GM21381 (cell line): ENCODE measurements at regions not wholly inside any gene's neighbourhood (a gene's known extent, or its start where the extent isn't known, plus 50 kb on each side); places are given as distances from the start of the nearest gene placed in this dataset.

Experiments used
- ATAC-seq: cut with Tn5 transposase; IDR thresholded peaks from one replicate; pipeline ENCODE4 v1.9.1; 2021; ENCODE audit warnings: mild to moderate bottlenecking, moderate library complexity; ENCODE audit not compliant: unreplicated experiment

- ATAC-seq, result no peak
Observed at GRCh38 chr22:49660321-49660720, 167.4 kb downstream of the BRD1 start.

DNA sequence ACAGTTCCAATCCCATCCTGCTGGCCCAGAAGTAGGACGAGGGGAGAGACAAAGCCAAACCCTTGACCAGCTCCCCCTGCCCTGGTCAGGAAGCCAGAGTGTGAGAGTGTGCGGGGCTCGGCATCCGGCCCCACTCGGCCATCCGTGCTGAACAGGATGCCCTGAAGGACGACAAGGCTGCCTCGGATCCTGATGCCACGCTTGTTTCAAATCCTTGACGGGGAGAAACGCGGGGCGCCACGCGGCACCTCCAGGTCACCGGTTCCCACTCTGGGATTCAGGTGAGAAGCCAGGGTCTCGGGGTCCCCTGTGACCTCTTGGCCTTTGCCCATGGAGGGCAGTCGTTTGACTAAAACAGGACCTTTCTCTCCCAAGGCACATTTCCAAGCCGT lies 167.8 kb downstream of the BRD1 start:
- no peak for ATAC-seq

DNA sequence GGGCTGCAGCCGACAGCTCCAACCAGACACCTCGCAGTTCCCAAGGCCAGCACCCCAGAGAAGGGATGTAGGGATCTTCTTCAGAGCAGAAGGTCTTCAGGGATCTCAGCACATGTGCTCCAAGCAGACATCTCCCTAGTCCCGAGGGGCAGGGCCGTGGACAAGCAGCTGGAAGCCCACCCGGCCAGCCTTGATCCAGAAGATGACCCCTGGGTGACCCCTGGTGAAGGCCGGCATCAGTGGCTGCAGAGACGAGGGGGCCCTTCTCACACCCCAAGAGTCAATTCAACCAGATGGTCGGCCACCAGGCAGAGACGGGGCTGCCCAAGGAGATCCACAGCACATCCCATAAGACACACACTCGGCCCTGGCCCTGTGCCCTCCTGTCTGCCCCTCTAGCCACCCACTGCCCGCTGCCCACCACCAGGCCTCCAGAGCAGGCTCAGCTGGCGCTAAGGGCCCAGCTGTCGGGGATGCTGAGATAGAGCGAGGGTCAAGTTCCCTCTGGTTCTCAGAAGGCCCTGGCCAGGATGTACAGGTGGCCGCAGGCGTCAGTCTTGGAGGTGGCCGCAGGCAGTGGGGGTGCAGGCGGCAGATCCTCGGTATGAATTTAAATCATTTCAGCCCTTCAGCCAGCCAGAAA lies 168.3 kb downstream of the BRD1 start:
- no peak for ATAC-seq

- no peak for ATAC-seq
Observed at GRCh38 chr22:49658902-49659280, 168.8 kb downstream of the BRD1 start.

- ATAC-seq, result no peak
Observed at GRCh38 chr22:49657974-49658590, 169.6 kb downstream of the BRD1 start.

DNA sequence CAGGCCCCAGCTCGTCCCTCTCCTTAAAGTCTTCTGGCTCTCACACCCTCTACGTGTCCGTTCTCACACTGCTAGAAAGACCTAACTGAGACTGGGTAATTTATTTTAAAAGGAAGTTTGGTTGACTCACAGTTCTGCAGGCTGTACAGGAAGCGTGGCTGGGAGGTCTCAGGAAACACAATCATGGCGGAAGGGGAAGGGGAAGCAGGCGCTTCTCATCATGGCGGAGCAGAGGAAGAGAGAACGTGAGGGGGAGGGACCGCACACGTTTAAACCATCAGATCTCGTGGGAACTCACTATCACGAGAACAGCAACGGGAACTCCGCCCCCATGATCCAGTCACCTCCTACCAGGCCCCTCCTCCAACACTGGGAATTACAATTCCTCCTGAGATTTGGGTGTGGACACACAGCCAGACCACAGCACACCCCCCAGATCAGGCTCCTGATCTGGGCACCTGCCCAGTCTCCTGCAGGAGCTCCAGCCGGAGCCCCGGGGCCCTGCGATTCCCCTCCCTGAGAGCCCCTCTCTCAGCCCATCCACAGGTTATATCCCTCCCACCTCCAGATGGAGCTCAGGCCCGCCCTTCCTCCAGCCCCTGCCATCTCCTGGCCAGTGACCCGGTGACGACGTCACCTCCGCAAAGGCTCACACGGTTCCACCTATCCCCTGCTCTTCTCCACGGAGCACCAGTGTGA lies 170.2 kb downstream of the BRD1 start:
- ATAC-seq, result peak; percentile 62

GRCh38 chr22:49656883-49657274 lies 170.8 kb downstream of the BRD1 start:
- peak; percentile 50 for ATAC-seq

GRCh38 chr22:49656291-49656851 lies 171.3 kb downstream of the BRD1 start:
- ATAC-seq, result no peak

DNA sequence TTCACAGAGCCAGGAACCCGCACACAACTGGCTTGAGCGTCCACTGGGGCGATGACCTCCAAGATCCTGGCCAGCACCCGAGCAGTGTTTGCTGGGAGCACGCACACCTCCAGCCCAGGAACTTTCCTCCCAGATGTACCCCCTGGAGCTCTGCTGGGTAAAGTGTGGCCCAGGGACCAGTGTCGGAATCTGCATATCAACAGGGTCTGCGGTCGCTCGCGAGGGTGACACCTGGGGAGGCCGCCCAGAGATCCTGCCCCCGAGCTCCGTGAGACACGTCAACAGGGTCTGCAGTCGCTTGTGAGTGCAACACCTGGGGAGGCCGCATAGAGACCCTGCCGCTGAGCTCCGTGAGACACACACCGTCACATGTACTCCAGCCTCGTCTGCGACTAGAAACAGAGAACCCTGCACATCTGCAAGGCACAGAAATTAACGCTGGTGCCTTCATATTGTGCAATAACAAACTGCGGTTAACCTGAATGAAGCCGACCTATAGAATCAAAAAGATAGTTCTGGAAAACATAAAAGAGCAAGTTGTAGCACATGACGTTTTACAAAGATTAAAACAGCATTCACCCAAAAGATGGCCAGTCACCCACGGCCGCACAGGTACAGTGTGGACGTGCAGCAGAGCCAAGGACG lies 172.4 kb downstream of the BRD1 start:
- no peak for ATAC-seq

- no peak for ATAC-seq
Observed at GRCh38 chr22:49650336-49651241, 177.1 kb downstream of the BRD1 start.

DNA sequence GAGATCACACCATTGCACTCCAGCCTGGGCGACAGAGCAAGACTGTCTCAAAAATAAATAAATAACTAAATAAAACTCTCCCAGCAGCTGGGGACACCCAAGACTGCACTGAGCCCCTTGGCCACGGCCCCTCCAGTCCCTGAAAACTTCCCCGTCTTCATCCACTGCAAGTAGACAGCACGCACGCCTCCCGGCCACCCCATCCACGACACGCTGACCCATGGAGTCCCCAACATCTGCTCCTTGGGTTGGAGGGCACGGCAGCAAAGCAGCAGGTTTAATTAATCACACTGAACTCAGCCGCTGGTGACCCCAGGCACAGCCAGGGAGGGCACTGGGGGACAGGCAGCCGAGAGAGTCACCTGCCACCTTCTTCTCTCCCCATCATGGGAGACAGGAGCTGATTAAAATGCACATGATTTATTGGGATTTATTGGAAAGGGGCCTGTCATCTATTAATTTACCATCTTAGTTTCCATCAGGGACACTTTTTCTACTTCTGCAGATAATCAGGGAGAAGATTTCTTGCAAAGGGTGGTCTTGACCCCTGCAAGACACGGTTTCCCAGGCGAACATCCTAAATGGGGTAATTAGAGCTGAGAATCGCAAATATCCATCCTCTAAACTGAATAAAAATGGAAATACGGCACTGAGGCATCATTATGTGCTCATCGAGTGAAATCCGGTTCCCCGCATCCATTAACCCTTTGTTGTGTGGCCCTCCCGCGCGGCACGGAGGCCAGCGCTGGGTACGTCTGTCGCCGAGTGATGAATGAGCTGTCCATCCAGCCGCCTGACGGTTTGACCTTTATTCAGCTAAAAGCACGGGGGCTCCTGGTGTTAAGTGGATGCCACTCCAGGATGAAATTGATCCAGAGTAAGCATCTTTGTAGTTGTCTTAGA lies 178.3 kb downstream of the BRD1 start:
- no peak for ATAC-seq

- ATAC-seq, result no peak
Observed at GRCh38 chr22:49648053-49648452, 179.6 kb downstream of the BRD1 start.

DNA sequence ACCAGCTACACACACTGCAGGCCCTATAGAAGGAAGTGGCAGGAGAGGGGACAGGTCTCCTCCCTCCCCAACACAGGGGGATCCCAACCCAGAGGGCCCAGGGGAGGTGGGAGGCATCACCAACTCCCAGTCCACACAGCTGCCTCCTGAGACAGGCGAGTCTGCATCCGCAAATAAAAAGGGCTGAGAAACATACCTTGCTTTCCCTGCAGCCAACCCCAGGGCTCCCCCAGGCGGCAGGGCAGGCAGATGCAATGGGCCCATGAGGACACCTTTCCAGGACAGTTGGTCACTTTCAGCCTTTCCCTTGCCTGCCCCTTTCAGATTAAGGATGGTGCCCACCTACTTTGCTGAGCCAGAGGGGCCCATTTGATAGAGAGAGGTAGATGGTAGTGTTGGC lies 180.0 kb downstream of the BRD1 start:
- ATAC-seq, result no peak

- ATAC-seq, result no peak
Observed at GRCh38 chr22:49646876-49647275, 180.8 kb downstream of the BRD1 start.

- ATAC-seq, result no peak
Observed at GRCh38 chr22:49645791-49646550, 181.7 kb downstream of the BRD1 start.

DNA sequence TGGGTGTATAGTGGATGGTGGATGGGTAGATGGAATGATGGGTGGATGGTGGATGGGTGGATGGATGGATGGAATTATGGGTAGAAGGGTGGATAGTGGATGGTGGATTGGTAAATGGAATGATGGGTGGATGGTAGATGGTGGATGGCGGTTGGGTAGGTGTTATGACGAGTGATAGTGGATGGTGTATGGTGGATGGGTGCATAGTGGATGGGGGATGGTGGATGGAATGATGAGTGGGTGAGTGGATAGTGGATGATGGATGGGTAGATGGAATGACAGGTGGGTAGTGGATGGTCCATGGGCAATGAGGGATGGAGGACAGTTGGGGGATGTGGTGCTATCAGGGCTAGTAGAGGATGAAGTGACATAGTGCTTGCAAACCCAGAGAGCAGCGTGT lies 182.4 kb downstream of the BRD1 start:
- no peak for ATAC-seq

DNA sequence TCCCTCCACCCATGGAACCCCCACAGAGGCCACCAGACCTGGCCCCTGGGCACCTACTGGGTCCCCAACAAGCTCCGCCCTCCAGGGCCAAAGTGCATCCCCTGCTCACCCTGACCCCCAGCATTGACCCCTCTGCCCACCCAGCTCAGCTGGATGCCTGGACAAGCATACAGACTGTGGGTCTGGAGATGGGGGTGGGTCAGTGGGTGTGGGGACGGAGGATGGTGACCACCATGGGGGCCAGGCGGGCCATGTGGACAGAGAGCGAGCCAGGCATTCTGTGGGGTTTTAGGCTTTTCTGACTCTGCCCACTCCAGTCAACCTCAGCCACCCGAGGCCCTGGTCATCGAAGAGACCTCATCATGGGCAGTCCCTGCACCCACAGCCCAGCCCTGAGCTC lies 183.7 kb downstream of the BRD1 start:
- ATAC-seq, result no peak

DNA sequence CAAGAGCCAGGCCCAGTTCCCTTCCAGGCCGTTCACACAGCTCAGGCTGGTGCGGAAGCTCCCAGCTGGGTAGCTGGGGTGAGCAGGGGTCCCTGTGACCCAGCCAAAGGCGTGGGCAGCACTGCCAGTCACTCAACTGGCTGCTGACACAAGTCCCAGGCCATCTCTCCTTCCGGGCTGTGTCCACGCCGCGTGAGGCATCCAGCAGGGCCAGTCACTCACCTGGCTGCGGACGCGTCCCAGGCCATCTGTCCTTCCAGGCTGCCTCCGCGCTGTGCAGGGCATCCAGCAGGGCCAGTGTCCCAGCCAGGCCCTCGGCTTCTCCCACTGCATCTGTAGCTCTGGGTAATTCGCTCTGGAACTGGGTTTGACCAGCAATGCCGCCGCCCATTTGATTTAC lies 184.2 kb downstream of the BRD1 start:
- no peak for ATAC-seq

DNA sequence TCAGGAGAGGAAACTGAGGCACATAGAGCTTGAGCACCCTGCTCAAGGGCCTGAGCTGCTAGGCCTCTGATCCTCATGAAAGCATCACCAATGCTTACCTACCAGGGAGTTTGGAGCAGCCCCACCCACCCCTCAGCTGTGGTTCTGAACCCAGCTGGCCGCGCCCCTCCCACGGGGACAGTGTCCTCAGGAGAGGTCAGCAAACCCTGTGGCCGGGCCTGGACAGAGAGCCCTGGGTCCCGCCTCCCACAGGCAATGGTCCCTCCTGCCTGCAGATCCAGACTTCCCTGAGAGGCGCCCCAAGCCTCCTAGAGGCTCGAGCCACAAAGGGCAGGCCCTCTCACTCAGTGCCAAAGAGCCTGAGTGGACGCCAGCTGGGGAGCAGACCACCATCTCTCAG lies 184.9 kb downstream of the BRD1 start:
- no peak for ATAC-seq
